Kidney (tissue), 13 donors: ENCODE measurements at regions not wholly inside any gene's neighbourhood (a gene's known extent, or its start where the extent isn't known, plus 50 kb on each side); places are given as distances from the start of the nearest gene placed in this dataset.

Source experiments
- DNase-seq, 5 donors: peaks; one replicate each; pipeline ENCODE4 v3.0.0-alpha.2; 2013 to 2020
- FAIRE-seq: peaks from 2 replicates; lab custom pipeline; 2012; peaks lifted over from hg19 to GRCh38; lab: Jason Lieb, UNC
- H3K27ac ChIP-seq, 2 donors: one replicate each; pipeline ENCODE4 v1.7.0; 2013; ENCODE audit warnings: low read depth in 2 of 2, low read length in 2 of 2, inconsistent platforms in 1 of 2
- H3K27me3 ChIP-seq: one replicate; pipeline ENCODE4 v1.7.1; 2013; ENCODE audit warnings: low read length, inconsistent platforms; ENCODE audit not compliant: control insufficient read depth, insufficient read depth
- H3K36me3 ChIP-seq, 3 donors: one replicate each; pipeline versions ENCODE4 v1.7.0 to v1.7.1; 2013; ENCODE audit warnings: low read length in 3 of 3, control low read depth in 1 of 3, inconsistent platforms in 1 of 3; ENCODE audit not compliant: insufficient read depth in 3 of 3, control insufficient read depth in 2 of 3
- H3K4me1 ChIP-seq, 3 donors: one replicate each; pipeline versions ENCODE4 v1.7.0 to v1.7.1; 2013; ENCODE audit warnings: low read length in 3 of 3, inconsistent platforms in 1 of 3, low read depth in 1 of 3; ENCODE audit not compliant: control insufficient read depth in 2 of 3, insufficient read depth in 2 of 3
- H3K4me3 ChIP-seq, 3 donors: one replicate each; pipeline versions ENCODE4 v1.7.0 to v1.8.1; 2013; ENCODE audit warnings: low read length in 3 of 3, control low read depth in 1 of 3, inconsistent platforms in 1 of 3
- H3K9ac ChIP-seq, 3 donors: one replicate each; pipeline versions ENCODE4 v1.7.0 to v1.7.1; 2013; ENCODE audit warnings: low read length in 3 of 3, control low read depth in 1 of 3, inconsistent platforms in 1 of 3
- H3K9me3 ChIP-seq, 3 donors: one replicate each; pipeline versions ENCODE4 v1.7.0 to v1.7.1; 2013; ENCODE audit warnings: low read length in 3 of 3, control low read depth in 1 of 3, inconsistent platforms in 1 of 3; ENCODE audit not compliant: control insufficient read depth in 2 of 3, insufficient read depth in 1 of 3
- intact Hi-C: fragments of 100-400 bp; cut with DNase I; formaldehyde crosslinking; loops from one replicate; pipeline ENCODE4 v1.11.1; 2022
- TF ChIP-seq, protein P1 (sequence below): IDR thresholded peaks from 3 replicates; pipeline ENCODE4 v1.5.1; 2012; ENCODE audit warnings: mild to moderate bottlenecking, moderate library complexity, borderline replicate concordance; ENCODE audit not compliant: insufficient read depth; ENCODE audit errors: extremely low read depth
- donor health status: control.
- donor health status: control.
- donor health status: control.
- donor health status: control.
- donor health status: control.
- donor health status: DM: yes; HTN: yes; CAD: no.
- donor health status: Normal renal cell carcinoma (clear cell type).

GRCh38 chr3:54008744-54009143 is 113.6 kb upstream of the CACNA2D3 start:
- Histone ChIP-seq H3K9me3 (no peaks in the 10 kb centered on the region), H3K4me1 (no peaks in the 10 kb centered on the region), H3K27ac (no peak overlapping the region), H3K36me3 (no peaks in the 10 kb centered on the region), H3K4me3 (no peak overlapping the region), H3K27me3 (no peaks in the 10 kb centered on the region), H3K9ac (no peak overlapping the region)
- peak in 4 of 5 donors; percentile 26 to 44 (median 34) for DNase-seq
- no peak for FAIRE-seq
- TF ChIP-seq, protein P1, sequence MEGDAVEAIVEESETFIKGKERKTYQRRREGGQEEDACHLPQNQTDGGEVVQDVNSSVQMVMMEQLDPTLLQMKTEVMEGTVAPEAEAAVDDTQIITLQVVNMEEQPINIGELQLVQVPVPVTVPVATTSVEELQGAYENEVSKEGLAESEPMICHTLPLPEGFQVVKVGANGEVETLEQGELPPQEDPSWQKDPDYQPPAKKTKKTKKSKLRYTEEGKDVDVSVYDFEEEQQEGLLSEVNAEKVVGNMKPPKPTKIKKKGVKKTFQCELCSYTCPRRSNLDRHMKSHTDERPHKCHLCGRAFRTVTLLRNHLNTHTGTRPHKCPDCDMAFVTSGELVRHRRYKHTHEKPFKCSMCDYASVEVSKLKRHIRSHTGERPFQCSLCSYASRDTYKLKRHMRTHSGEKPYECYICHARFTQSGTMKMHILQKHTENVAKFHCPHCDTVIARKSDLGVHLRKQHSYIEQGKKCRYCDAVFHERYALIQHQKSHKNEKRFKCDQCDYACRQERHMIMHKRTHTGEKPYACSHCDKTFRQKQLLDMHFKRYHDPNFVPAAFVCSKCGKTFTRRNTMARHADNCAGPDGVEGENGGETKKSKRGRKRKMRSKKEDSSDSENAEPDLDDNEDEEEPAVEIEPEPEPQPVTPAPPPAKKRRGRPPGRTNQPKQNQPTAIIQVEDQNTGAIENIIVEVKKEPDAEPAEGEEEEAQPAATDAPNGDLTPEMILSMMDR: no peak
- intact Hi-C loops: no loop called here

- DNase-seq: no peak
- no peak overlapping the region for H3K4me3 ChIP-seq
Observed at GRCh38 chr3:54008099-54008498, 114.3 kb upstream of the CACNA2D3 start.

DNA sequence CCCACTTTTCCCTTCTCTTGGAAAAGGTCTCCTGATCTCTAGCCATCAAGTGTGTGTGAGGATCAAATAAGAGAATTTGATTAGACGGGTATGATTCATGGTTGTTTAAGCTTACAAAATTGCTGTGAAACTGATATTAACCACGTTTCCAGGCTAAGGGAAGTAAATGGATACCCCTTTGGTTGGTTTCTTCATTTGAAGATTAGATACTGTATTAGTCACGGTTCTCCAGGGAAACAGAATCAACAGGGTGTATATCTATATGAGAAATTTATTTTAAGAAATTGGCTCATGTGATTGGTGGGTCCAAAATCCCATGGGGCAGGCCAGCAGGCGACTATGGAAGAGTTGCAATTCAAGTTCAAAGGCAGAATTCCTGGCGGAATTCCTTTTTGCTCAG is 112.7 kb upstream of the SELENOK start:
- intact Hi-C loops: no loop called here
- Histone ChIP-seq H3K9me3 (no peaks in the 10 kb centered on the region), H3K27ac (no peak overlapping the region), H3K36me3 (no peaks in the 10 kb centered on the region), H3K4me1 (no peaks in the 10 kb centered on the region), H3K4me3 (no peak overlapping the region), H3K9ac (no peak overlapping the region), H3K27me3 (no peaks in the 10 kb centered on the region)
- FAIRE-seq (no peak), DNase-seq (no peak)
- TF ChIP-seq, protein P1: no peak

More at GRCh38 chr3:54008099-54008498, 114.3 kb upstream of the CACNA2D3 start:
- no peaks in the 10 kb centered on the region for H3K4me1 ChIP-seq
- TF ChIP-seq, protein P1: no peak
- intact Hi-C loops: no loop called here
- H3K36me3 ChIP-seq: no peaks in the 10 kb centered on the region
- no peaks in the 10 kb centered on the region for H3K27me3 ChIP-seq
- no peak for FAIRE-seq
- no peak overlapping the region for H3K27ac ChIP-seq
- H3K9ac ChIP-seq: no peak overlapping the region
- H3K9me3 ChIP-seq: no peaks in the 10 kb centered on the region

DNA sequence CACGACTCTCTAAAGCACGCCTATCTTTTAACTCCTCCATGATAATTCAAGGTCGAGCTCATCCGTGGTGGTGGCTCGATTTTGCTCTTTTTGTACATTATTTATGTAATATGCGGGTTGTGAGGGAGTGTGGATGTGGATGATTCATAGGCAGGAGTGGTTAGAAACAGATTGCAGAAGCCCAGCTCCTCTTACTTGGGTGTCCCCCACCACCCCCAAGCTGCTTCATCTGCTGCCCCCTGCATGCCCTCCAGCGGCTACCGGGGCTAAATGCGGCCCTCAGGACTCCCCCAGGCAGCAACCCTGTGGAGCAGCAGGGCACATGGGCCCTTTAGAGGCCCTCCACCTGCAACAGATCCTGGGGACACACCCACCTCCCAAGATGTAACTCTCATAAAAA is 111.5 kb upstream of the SELENOK start:
- no peaks in the 10 kb centered on the region for H3K4me1 ChIP-seq
- H3K36me3 ChIP-seq: no peaks in the 10 kb centered on the region
- no peaks in the 10 kb centered on the region for H3K27me3 ChIP-seq
- no peak overlapping the region for H3K27ac ChIP-seq
- FAIRE-seq (no peak), DNase-seq (no peak)
- no peak overlapping the region for H3K9ac ChIP-seq
- H3K4me3 ChIP-seq: no peak overlapping the region
- intact Hi-C loops: no loop called here
- TF ChIP-seq, protein P1: no peak
- no peaks in the 10 kb centered on the region for H3K9me3 ChIP-seq
